CD4-positive, alpha-beta T cell (primary cell): ENCODE measurements at regions not wholly inside any gene's neighbourhood (a gene's known extent, or its start where the extent isn't known, plus 50 kb on each side); places are given as distances from the start of the nearest gene placed in this dataset.
"Not testable (repeated sequence)": the region's sequence is repeated elsewhere in the genome, so short reads cannot be mapped to it uniquely, and the experiment has no call there.

Experiments
- ATAC-seq: fragments of 200-7000 bp; cut with Tn5 transposase; one replicate; pipeline ENCODE4 v1.10.0; 2022; ENCODE audit warnings: mild to moderate bottlenecking; ENCODE audit not compliant: poor library complexity
- CTCF ChIA-PET: fragments of 350-600 bp; sonication (Branson Sonifier 250); formaldehyde crosslinking; loops from one replicate; lab custom pipeline; 2021; ENCODE audit warnings: antibody characterized with exemption, inconsistent platforms; lab: Charles Lee
- POLR2A ChIA-PET: fragments of 350-600 bp; sonication (Branson Sonifier 250); formaldehyde crosslinking; loops from one replicate; lab custom pipeline; 2021; ENCODE audit warnings: antibody characterized with exemption, inconsistent platforms; lab: Charles Lee
- DNase-seq, 14 experiments: peaks; one replicate each; pipeline ENCODE4 v3.0.0-alpha.2; 2013 to 2020; ENCODE audit warnings: mixed read lengths in 2 of 14
- H3K27ac ChIP-seq, 2 donors: one replicate each; pipeline versions ENCODE4 v1.5.1 to v1.7.0; 2013; ENCODE audit warnings: low read length in 2 of 2, low read depth in 1 of 2, mild to moderate bottlenecking in 1 of 2
- H3K27me3 ChIP-seq, 2 experiments: 1 replicate in 1 of 2; 2 replicates in 1 of 2; pipeline versions ENCODE4 v1.6.1 to v1.7.0; 2013; ENCODE audit warnings: low read length in 2 of 2, control low read depth in 1 of 2, mild to moderate bottlenecking in 1 of 2, moderate library complexity in 1 of 2; ENCODE audit not compliant: insufficient read depth in 2 of 2, control insufficient read depth in 1 of 2
- H3K36me3 ChIP-seq: one replicate; pipeline ENCODE4 v1.6.1; 2013; ENCODE audit warnings: low read length, control low read depth; ENCODE audit not compliant: insufficient read depth
- H3K4me1 ChIP-seq: one replicate; pipeline ENCODE4 v1.6.1; 2013; ENCODE audit warnings: low read length, control low read depth; ENCODE audit not compliant: insufficient read depth
- H3K4me3 ChIP-seq: one replicate; pipeline ENCODE4 v1.5.1; 2013; ENCODE audit warnings: mild to moderate bottlenecking, low read length, moderate library complexity
- H3K9me3 ChIP-seq, 2 experiments: 1 replicate in 1 of 2; 2 replicates in 1 of 2; pipeline versions ENCODE4 v1.6.1 to v1.7.0; 2013; ENCODE audit warnings: low read length in 2 of 2, mild to moderate bottlenecking in 2 of 2, control low read depth in 1 of 2, moderate library complexity in 1 of 2; ENCODE audit not compliant: control insufficient read depth in 1 of 2, insufficient read depth in 1 of 2
- H3K27ac Mint-ChIP-seq: one replicate; pipeline ENCODE4 v1.8.0; 2020; ENCODE audit warnings: mixed read lengths
- H3K27me3 Mint-ChIP-seq: one replicate; pipeline ENCODE4 v1.8.0; 2021; ENCODE audit warnings: mixed read lengths
- H3K36me3 Mint-ChIP-seq: one replicate; pipeline ENCODE4 v1.8.0; 2021; ENCODE audit warnings: low read depth, mixed read lengths
- H3K4me1 Mint-ChIP-seq: one replicate; pipeline ENCODE4 v1.8.0; 2021; ENCODE audit warnings: low read depth, mixed read lengths
- H3K4me3 Mint-ChIP-seq: one replicate; pipeline ENCODE4 v1.8.0; 2020; ENCODE audit warnings: mild to moderate bottlenecking, mixed read lengths
- H3K9me3 Mint-ChIP-seq: one replicate; pipeline ENCODE4 v1.8.0; 2020; ENCODE audit warnings: mixed read lengths
- CTCF ChIP-seq: fragments of 200-600 bp; IDR thresholded peaks from one replicate; pipeline ENCODE4 v1.8.0; 2022; ENCODE audit warnings: antibody characterized with exemption, mild to moderate bottlenecking
- intact Hi-C, 2 experiments: fragments of 100-400 bp; cut with DNase I in 1 of 2; cut with micrococcal nuclease in 1 of 2; formaldehyde crosslinking; loops; one replicate each; pipeline versions ENCODE4 v1.15.1 to v1.9.0; 2023 to 2025; cut with DNase I, micrococcal nuclease

DNA sequence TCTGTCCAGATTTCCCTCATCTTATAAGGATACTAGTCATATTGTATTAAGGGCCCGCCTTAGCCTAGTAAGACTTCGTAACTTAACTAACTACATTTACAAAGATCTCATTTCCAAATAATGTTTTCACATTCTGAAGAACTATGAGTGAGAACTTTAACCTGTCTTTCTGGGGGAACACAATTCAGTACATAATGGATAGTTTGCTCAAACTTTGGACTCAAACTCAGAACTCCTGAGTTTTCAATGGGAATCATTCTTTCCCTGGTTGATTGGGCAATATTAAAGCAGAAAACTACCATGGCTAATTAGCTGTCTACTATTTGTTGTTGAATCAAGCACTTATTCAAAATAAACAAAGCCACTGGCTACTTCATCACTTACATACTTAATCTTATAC is 522.9 kb downstream of the REEP3 start:
- H3K4me3 Mint-ChIP-seq = no peak overlapping the region
- intact Hi-C loops = no loop called here
- Histone ChIP-seq H3K27ac (no peak overlapping the region), H3K4me3 (no peak overlapping the region), H3K4me1 (peaks cover 11% of the 10 kb centered on the region), H3K9me3 (no peaks in the 10 kb centered on the region), H3K27me3 (no peaks in the 10 kb centered on the region), H3K36me3 (no peaks in the 10 kb centered on the region)
- no peaks in the 10 kb centered on the region for H3K9me3 Mint-ChIP-seq
- H3K27ac Mint-ChIP-seq = no peak overlapping the region
- no peaks in the 10 kb centered on the region for H3K36me3 Mint-ChIP-seq
- ChIA-PET POLR2A (no interaction called here), CTCF (no interaction called here)
- ATAC-seq = no peak
- no peak for DNase-seq
- H3K4me1 Mint-ChIP-seq = peaks cover 5% of the 10 kb centered on the region
- TF ChIP-seq CTCF = no peak
- H3K27me3 Mint-ChIP-seq = no peaks in the 10 kb centered on the region

- H3K4me3 Mint-ChIP-seq, H3K36me3 Mint-ChIP-seq, H3K36me3 ChIP-seq, H3K27ac ChIP-seq, intact Hi-C loops, H3K4me3 ChIP-seq, CTCF ChIA-PET, POLR2A ChIA-PET, H3K9me3 ChIP-seq, DNase-seq, H3K27ac Mint-ChIP-seq, H3K4me1 Mint-ChIP-seq, H3K27me3 Mint-ChIP-seq, H3K27me3 ChIP-seq, ATAC-seq, H3K9me3 Mint-ChIP-seq: not testable (repeated sequence)
- peaks cover 11% of the 10 kb centered on the region for H3K4me1 ChIP-seq
Observed at GRCh38 chr10:64044957-64045632, 523.9 kb downstream of the REEP3 start.

- Mint-ChIP-seq H3K36me3 (no peaks in the 10 kb centered on the region), H3K27ac (no peak overlapping the region), H3K27me3 (peaks cover 9% of the 10 kb centered on the region), H3K4me1 (no peaks in the 10 kb centered on the region), H3K9me3 (no peaks in the 10 kb centered on the region), H3K4me3 (no peak overlapping the region)
- no peak for ATAC-seq
- no peak overlapping the region for H3K27ac ChIP-seq
- intact Hi-C loops = no loop called here
- ChIA-PET CTCF (interaction anchor here (1.2 kb wide), 1 partner anchor 13 kb away, joined by 4 read pairs; no protein-coding TSS in a partner anchor), POLR2A (no interaction called here)
- DNase-seq = no peak
- no peaks in the 10 kb centered on the region for H3K27me3 ChIP-seq
- H3K4me3 ChIP-seq = no peak overlapping the region
- H3K36me3 ChIP-seq = no peaks in the 10 kb centered on the region
- H3K4me1 ChIP-seq = no peaks in the 10 kb centered on the region
- no peak for TF ChIP-seq CTCF
- no peaks in the 10 kb centered on the region for H3K9me3 ChIP-seq
Observed at GRCh38 chr10:64054392-64054791, 533.2 kb downstream of the REEP3 start.

- Histone ChIP-seq H3K4me1 (no peaks in the 10 kb centered on the region), H3K27ac (no peak overlapping the region), H3K36me3 (no peaks in the 10 kb centered on the region), H3K4me3 (no peak overlapping the region), H3K9me3 (no peaks in the 10 kb centered on the region), H3K27me3 (no peaks in the 10 kb centered on the region)
- H3K9me3 Mint-ChIP-seq = no peaks in the 10 kb centered on the region
- H3K27me3 Mint-ChIP-seq = peaks cover 4% of the 10 kb centered on the region
- no peak for DNase-seq
- TF ChIP-seq CTCF = no peak
- no peaks in the 10 kb centered on the region for H3K4me1 Mint-ChIP-seq
- no peaks in the 10 kb centered on the region for H3K36me3 Mint-ChIP-seq
- no peak for ATAC-seq
- intact Hi-C loops = no loop called here
- H3K4me3 Mint-ChIP-seq = no peak overlapping the region
- ChIA-PET CTCF (no interaction called here), POLR2A (no interaction called here)
- H3K27ac Mint-ChIP-seq = no peak overlapping the region
Observed at GRCh38 chr10:64059884-64060283, 538.7 kb downstream of the REEP3 start.
